HFF-Myc (cell line): ENCODE measurements at regions not wholly inside any gene's neighbourhood (a gene's known extent, or its start where the extent isn't known, plus 50 kb on each side); places are given as distances from the start of the nearest gene placed in this dataset.

ENCODE experiments used
- DNase-seq: peaks from one replicate; pipeline ENCODE4 v3.0.0-alpha.2; 2011; ENCODE audit warnings: low read depth; ENCODE audit errors: extremely low read depth
- H3K4me3 ChIP-seq: replicated peaks from 2 replicates; pipeline ENCODE4 v1.5.1; 2011; ENCODE audit warnings: low read depth, mild to moderate bottlenecking, control low read depth, low read length
- TF ChIP-seq, protein P1 (sequence below): IDR thresholded peaks from 2 replicates; pipeline ENCODE4 v1.5.1; 2012; ENCODE audit warnings: mild to moderate bottlenecking, low read depth, low read length, control low read depth; ENCODE audit errors: missing control alignments

GRCh38 chr5:4189317-4189716, 593.7 kb downstream of the IRX1 start:
- TF ChIP-seq, protein P1, sequence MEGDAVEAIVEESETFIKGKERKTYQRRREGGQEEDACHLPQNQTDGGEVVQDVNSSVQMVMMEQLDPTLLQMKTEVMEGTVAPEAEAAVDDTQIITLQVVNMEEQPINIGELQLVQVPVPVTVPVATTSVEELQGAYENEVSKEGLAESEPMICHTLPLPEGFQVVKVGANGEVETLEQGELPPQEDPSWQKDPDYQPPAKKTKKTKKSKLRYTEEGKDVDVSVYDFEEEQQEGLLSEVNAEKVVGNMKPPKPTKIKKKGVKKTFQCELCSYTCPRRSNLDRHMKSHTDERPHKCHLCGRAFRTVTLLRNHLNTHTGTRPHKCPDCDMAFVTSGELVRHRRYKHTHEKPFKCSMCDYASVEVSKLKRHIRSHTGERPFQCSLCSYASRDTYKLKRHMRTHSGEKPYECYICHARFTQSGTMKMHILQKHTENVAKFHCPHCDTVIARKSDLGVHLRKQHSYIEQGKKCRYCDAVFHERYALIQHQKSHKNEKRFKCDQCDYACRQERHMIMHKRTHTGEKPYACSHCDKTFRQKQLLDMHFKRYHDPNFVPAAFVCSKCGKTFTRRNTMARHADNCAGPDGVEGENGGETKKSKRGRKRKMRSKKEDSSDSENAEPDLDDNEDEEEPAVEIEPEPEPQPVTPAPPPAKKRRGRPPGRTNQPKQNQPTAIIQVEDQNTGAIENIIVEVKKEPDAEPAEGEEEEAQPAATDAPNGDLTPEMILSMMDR = no peak
- H3K4me3 ChIP-seq = no peak overlapping the region
- DNase-seq = no peak

DNA sequence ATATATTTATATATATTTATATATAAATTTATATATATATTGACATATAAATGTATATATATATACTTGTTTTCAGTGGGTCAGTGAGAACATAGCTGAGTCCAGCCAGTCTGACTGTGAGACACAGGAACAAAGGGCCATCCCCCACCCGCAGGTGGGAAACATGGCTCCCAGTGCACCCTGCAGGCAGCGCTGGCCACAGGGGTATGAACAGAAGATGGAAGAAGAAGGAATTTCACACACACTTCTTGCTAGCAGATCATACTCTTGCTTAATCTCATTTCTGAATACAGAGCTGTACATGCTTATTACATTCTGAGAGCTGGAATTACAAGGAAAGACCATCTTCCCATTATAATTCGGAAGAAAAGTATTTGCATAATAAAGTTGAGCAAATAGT, 595.4 kb downstream of the IRX1 start:
- TF ChIP-seq, protein P1 = no peak
- no peak overlapping the region for H3K4me3 ChIP-seq
- no peak for DNase-seq

DNA sequence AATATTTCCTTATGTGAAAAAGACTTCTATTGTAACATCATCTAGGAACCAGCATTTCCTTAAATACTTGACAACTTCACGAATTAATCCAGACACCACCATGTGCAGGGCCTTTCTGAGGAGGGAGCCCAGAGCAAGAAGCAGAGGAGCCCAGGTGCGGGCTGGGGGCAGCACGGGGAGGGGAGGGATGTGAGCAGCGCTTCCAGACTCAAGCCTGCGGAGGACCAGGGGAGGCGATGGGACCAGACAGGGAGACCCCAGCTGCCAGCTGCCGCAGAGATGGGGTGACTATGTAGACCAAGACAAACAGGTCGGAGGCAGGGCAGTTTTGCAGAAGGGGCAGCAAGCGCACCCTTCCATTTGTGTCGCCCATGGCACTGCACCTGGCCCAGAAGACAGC, 596.1 kb downstream of the IRX1 start:
- DNase-seq = no peak
- TF ChIP-seq, protein P1 = no peak
- no peak overlapping the region for H3K4me3 ChIP-seq

- TF ChIP-seq, protein P1 = no peak
- no peak for DNase-seq
- no peak overlapping the region for H3K4me3 ChIP-seq
Observed at GRCh38 chr5:4192111-4192510, 596.5 kb downstream of the IRX1 start.

DNA sequence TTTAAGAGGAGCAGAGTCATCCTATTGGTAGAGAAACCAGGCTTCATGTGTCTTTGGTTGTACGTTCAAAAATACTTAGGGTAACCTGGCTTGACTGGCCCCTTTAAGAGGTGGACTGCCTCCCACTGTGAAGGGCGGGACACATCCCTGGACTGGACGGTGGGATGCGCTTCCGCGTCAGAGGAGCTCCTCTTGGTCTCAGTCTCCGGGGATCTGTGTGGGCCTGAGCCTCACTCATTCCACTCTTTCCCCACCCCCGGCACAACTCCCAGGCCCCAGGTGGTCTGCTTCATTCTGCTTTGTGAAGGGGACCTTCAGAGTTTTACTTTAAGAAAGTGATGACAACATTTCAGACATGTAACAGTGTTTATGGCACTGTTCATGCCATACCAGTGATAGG, 601.1 kb downstream of the IRX1 start:
- no peak for DNase-seq
- TF ChIP-seq, protein P1 = no peak
- H3K4me3 ChIP-seq = no peak overlapping the region

- H3K4me3 ChIP-seq = no peak overlapping the region
- no peak for DNase-seq
- TF ChIP-seq, protein P1 = no peak
Observed at GRCh38 chr5:4197151-4197550, 601.5 kb downstream of the IRX1 start.

GRCh38 chr5:4198461-4198860, 602.8 kb downstream of the IRX1 start:
- TF ChIP-seq, protein P1 = no peak
- no peak for DNase-seq
- H3K4me3 ChIP-seq = no peak overlapping the region
